Heart right ventricle (tissue), 16 donors: ENCODE measurements at regions not wholly inside any gene's neighbourhood (a gene's known extent, or its start where the extent isn't known, plus 50 kb on each side); places are given as distances from the start of the nearest gene placed in this dataset.
A peak's percentile ranks its signal among the peaks of the same experiment; 100 is the strongest.

ENCODE experiments used
- ATAC-seq, 8 donors: fragments of 200-7000 bp; cut with Tn5 transposase; one replicate each; pipeline ENCODE4 v1.9.1; 2020; ENCODE audit warnings: mild to moderate bottlenecking in 8 of 8, moderate library complexity in 8 of 8, moderate number of reproducible peaks in 1 of 8
- DNase-seq, 2 donors: peaks; one replicate each; pipeline ENCODE4 v3.0.0-alpha.2; 2020
- H3K27ac ChIP-seq, 10 donors: fragments of 200-600 bp; sonication (generic) in 2 of 10; one replicate each; pipeline versions ENCODE4 v1.5.0 to v1.8.0; 2020 to 2022; ENCODE audit warnings: mild to moderate bottlenecking in 3 of 10
- H3K27me3 ChIP-seq, 7 donors: fragments of 200-600 bp; one replicate each; pipeline ENCODE4 v1.8.0; 2021 to 2022; ENCODE audit warnings: mild to moderate bottlenecking in 2 of 7
- H3K36me3 ChIP-seq, 9 donors: fragments of 200-600 bp; sonication (generic) in 1 of 9; one replicate each; pipeline versions ENCODE4 v1.5.0 to v1.8.0; 2020 to 2022; ENCODE audit warnings: mild to moderate bottlenecking in 2 of 9
- H3K4me1 ChIP-seq, 9 donors: fragments of 200-600 bp; sonication (generic) in 1 of 9; one replicate each; pipeline versions ENCODE4 v1.5.0 to v1.8.0; 2020 to 2022; ENCODE audit warnings: mild to moderate bottlenecking in 4 of 9
- H3K4me3 ChIP-seq, 10 donors: fragments of 200-600 bp; sonication (generic) in 2 of 10; one replicate each; pipeline versions ENCODE4 v1.5.0 to v1.8.0; 2020 to 2022; ENCODE audit warnings: mild to moderate bottlenecking in 7 of 10, moderate library complexity in 2 of 10
- H3K9me3 ChIP-seq, 11 donors: fragments of 200-600 bp in 10 of 11; sonication (generic) in 2 of 11; one replicate each; pipeline versions ENCODE4 v1.5.0 to v1.8.0; 2013 to 2022; ENCODE audit warnings: mild to moderate bottlenecking in 2 of 11, control low read depth in 1 of 11, moderate library complexity in 1 of 11
- WGBS, 2 donors: extraction: QIAGEN DNeasy Blood & Tissue Kit; methylation state at CpG; one replicate each; pipeline ENCODE4 v1.1.7; 2013; ENCODE audit warnings: inconsistent platforms in 1 of 2; 5-methylcytosine and 5-hydroxymethylcytosine counted together
- intact Hi-C, 10 donors: fragments of 100-400 bp; cut with DNase I; formaldehyde crosslinking; loops; one replicate each; pipeline versions ENCODE4 v1.11.1 to v1.14.2; 2022
- TF ChIP-seq, protein P1 (sequence below), 9 donors: fragments of 200-600 bp; sonication (generic) in 2 of 9; IDR thresholded peaks; one replicate each; pipeline versions ENCODE4 v1.5.0 to v1.8.0; 2021 to 2022; ENCODE audit warnings: antibody characterized with exemption in 9 of 9, mild to moderate bottlenecking in 5 of 9, moderate library complexity in 1 of 9
- donor health status: Arrhythmogenic right ventricular cardiomyopathy.
- donor health status: ischemic (EF 13 %, LVEDD 7.1; RV severe dilation, severe dysfunction).
- donor health status: healthy with polysubstance abuse.
- donor health status: DM: no; HTN: yes; CAD: no.
- donor health status: DM: no; HTN: no; CAD: no.
- donor health status: ischemic (EF 25% LVEDD 6.9; RV normal size, moderate dysfunction).
- donor health status: ischemic (EF 25% LVEDD 5.7; RV mildly dilated, moderate dysfunction).
- donor health status: healthy.
- donor health status: DM: yes; HTN: yes; CAD: no.
- donor health status: Ischemic cardiomyopathy.
- donor health status: ischemic (EF 35%, LVEDD 5.7; RV mildly dilated, moderate dysfunction).
- donor health status: nonischemic (EF 11% LVEDD 7.7; RV severe dilation, severe dysfunction).
- donor health status: DM: yes; HTN: yes; CAD: no.
- donor health status: PGD.
- donor health status: ischemic (EF 29% LVEDD 5.4; RV normal size, mild dysfunction).
- donor health status: nonischemic (EF 23%, LVEDD 6.1; RV moderate dilation, normal function).

DNA sequence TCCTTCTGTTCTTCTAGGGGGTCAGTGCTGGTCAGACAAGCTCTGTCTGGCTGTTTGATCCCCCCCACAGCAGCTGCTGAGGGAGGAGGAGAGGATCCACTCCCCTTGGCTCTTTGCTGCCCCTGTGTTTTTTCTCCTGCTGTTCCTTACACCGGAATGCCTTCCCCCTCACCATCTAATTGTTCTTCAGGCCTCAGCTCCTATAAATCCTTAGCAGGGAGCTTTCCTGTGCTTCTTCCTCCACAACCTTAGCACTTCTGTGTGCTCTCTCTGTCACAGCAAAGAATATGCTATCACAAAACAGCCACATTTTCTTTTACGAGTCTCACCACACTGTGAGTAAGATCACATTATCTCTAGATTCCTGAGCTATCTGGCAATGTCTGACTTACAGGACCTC, 196.6 kb downstream of the OTOR start:
- 22 to 24% methylated on average over 2 of the region's 2 CpGs for WGBS, 2 donors
- Histone ChIP-seq H3K27me3 (no peaks in the 10 kb centered on the region), H3K4me1 (no peaks in the 10 kb centered on the region), H3K9me3 (peaks cover 0 to 9% (median under 1%) of the 10 kb centered on the region in 11 donors), H3K36me3 (no peaks in the 10 kb centered on the region), H3K27ac (no peak overlapping the region), H3K4me3 (no peak overlapping the region)
- no peak for ATAC-seq
- no peak for DNase-seq
- intact Hi-C loops, result no loop called here
- TF ChIP-seq, protein P1, sequence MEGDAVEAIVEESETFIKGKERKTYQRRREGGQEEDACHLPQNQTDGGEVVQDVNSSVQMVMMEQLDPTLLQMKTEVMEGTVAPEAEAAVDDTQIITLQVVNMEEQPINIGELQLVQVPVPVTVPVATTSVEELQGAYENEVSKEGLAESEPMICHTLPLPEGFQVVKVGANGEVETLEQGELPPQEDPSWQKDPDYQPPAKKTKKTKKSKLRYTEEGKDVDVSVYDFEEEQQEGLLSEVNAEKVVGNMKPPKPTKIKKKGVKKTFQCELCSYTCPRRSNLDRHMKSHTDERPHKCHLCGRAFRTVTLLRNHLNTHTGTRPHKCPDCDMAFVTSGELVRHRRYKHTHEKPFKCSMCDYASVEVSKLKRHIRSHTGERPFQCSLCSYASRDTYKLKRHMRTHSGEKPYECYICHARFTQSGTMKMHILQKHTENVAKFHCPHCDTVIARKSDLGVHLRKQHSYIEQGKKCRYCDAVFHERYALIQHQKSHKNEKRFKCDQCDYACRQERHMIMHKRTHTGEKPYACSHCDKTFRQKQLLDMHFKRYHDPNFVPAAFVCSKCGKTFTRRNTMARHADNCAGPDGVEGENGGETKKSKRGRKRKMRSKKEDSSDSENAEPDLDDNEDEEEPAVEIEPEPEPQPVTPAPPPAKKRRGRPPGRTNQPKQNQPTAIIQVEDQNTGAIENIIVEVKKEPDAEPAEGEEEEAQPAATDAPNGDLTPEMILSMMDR (IDR thresholded peaks at IDR 0.05), result no peak

DNA sequence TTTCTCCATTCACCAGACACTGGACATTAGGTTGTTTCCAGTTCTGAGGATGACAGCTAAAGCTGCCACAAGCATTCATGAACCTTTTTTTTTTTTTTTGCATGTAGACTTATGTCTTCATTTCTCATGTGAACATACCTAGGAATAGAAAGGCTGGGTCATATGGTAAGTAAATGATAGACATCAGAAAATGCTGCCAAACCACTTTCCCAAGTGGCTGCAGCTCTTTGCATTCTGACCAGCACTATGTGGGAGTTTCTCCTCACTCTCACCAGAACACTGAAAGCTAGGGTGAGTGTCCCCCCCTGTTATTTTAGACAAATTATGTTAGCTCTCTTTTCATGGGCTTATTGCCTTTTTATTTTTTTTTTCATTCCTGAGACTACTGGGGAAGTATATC, 197.5 kb downstream of the OTOR start:
- DNase-seq (no peak), ATAC-seq (no peak)
- Histone ChIP-seq H3K4me3 (no peak overlapping the region), H3K9me3 (peaks cover 0 to 17% (median 5%) of the 10 kb centered on the region in 11 donors), H3K4me1 (no peaks in the 10 kb centered on the region), H3K27me3 (no peaks in the 10 kb centered on the region), H3K27ac (no peak overlapping the region), H3K36me3 (no peaks in the 10 kb centered on the region)
- intact Hi-C loops, result no loop called here
- TF ChIP-seq, protein P1 (IDR thresholded peaks at IDR 0.05), result no peak

DNA sequence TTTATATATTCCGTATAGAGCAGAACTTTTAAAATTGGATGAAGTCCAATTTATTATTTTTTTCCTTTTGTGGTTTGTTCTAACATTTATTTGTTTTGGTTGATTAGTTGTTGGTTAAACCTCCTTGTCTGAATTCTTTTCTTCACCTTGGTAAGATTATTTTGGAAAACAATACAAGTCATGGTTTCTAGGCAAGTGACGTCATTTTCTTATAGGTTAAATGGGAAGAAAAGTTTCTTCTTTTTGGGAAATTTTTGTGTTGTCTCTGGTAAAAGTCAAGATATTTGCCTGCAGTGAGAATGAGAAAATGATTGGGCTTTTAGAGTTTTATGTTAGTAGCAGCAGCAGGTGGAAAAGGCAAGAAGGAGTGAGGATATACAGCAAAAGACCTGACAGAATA, 197.9 kb downstream of the OTOR start:
- 85 to 93% methylated on average over 2 of the region's 2 CpGs for WGBS, 2 donors
- ATAC-seq, result no peak

DNA sequence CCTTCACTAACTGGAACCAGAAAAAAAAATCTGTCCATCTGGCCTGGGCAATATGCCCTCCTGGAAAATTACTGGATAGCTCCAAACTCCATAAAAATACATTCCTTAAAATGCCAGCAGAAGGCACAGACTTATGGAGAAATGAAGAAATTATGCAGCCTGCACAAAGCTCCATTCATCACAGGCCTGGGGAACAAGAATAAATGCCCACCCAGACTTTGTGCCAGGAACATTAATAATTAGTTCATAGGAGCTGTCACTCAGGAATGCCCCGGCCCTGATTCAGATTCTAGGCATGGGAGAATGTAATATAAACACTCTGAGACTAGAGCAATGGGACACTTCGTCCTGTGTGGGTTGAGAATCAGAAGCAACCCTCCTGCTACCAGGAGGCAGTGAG, 199.3 kb downstream of the OTOR start:
- no peak for DNase-seq
- no peaks in the 10 kb centered on the region for H3K4me1 ChIP-seq
- no peak overlapping the region for H3K27ac ChIP-seq
- 37 to 38% methylated on average over 2 of the region's 2 CpGs for WGBS, 2 donors
- intact Hi-C loops, result no loop called here
- no peaks in the 10 kb centered on the region for H3K27me3 ChIP-seq
- no peaks in the 10 kb centered on the region for H3K36me3 ChIP-seq
- peak in 1 of 8 donors; percentile 14 for ATAC-seq
- TF ChIP-seq, protein P1 (IDR thresholded peaks at IDR 0.05), result no peak
- peaks cover 0 to 20% (median 5%) of the 10 kb centered on the region in 11 donors for H3K9me3 ChIP-seq
- no peak overlapping the region for H3K4me3 ChIP-seq

More for the DNA sequence above, 197.9 kb downstream of the OTOR start:
- Histone ChIP-seq H3K4me1 (no peaks in the 10 kb centered on the region), H3K4me3 (no peak overlapping the region), H3K9me3 (peaks cover 0 to 20% (median 5%) of the 10 kb centered on the region in 11 donors), H3K27me3 (no peaks in the 10 kb centered on the region), H3K36me3 (no peaks in the 10 kb centered on the region), H3K27ac (no peak overlapping the region)
- TF ChIP-seq, protein P1 (IDR thresholded peaks at IDR 0.05), result no peak
- no peak for DNase-seq
- intact Hi-C loops, result no loop called here
